Superior temporal gyrus (tissue), 1 donor: ENCODE measurements at regions not wholly inside any gene's neighbourhood (a gene's known extent, or its start where the extent isn't known, plus 50 kb on each side); places are given as distances from the start of the nearest gene placed in this dataset.

ENCODE experiments used
- DNase-seq: peaks from one replicate; pipeline ENCODE4 v3.0.0-alpha.2; 2016; ENCODE audit errors: extremely low spot score

DNA sequence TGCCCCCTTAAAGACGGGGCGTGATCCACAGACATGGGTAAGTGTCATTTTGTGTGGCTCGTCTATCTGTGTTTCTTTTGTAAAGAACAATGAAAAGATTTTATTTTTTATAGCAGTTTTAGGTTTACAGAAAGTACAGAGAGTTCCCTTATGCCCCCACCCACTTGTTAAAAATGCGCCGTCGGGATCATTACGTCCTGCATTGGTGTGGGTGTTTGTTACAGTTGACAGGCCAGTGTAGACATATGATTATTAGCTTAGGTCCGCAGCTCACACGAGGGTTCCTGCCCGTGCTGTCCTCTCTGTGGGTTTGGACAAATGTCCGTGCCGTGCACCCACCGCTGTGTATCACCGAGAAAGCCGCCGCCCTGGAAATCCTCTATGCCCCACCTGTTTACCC, 50.5 kb downstream of the RGS12 start:
- no peak for DNase-seq

DNA sequence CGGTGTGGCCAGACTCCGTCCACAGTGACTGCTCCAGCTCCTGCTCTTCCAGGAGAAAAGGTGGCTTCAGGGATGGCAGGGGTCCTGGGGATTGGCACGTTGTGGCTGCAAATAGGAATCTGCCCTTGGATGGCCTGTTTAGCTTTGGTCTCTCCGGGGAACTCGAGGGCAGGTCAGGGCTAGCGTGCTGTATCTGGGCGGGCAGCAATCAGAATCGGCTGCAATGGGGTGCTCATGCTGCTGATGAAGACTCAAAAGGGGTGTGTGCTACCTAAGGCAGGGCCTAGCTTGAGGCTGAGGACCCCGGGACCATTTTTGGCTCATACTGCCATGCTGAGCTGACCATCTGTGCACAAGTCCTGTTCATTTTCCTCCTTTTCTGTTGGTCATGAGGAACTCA, 51.3 kb downstream of the RGS12 start:
- no peak for DNase-seq

DNA sequence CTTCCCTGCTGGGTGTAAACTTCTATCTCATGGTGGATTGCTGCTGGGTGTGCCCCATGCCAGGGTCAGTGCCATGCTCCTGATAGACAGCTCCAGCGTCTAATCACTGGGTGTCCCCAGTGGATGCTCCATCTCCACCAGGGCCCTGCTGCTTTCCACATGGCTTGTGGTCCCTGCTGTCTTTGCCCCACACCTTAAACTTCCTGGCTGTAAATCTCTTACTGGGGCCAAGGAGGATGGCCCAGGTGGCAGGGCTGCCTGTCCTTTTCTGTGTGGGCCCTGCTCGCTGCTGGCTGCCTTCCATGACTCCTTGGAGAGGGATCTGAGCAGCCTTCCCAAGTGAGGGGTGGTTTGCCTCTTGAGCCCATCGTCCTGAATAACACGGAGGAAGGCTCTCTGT, 51.8 kb downstream of the RGS12 start:
- DNase-seq: no peak

DNA sequence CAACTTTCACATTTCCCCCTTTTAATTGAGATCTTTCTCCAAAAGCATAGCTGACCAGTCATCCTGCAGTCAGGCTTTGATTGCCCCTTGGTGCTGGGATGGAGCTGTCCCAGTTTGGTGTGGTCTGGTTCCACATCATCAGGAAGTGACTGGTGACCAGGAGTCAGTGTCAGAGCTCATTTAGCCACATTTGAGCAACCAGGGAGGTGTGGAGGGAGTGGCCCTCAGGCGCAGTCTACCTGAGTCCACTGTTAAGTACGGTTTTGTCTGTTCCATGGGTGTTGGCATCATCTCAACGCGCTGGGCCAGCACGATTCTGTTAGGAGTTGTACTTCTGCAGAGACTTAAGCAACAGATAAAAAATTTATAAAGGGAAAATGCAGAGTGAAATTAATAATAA, 52.6 kb downstream of the RGS12 start:
- no peak for DNase-seq

DNA sequence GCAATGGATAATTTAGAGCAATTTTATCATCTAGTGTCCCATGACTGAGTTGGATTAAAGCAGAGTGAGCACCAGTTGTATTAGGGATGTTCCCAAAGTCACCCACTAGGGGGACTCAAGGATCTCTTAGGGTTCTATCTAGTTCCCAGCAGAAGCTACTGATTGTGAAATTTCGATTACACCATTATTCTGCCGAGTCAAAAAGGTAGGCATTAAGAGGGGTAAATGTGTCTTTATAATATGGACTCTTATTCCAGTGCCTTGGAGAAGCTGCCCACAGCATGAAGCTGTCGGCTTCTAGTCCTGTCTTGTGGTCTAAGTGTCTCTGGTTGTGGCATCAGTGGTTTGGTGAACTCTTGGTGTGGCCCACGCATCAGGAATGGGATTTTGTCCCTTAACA, 53.3 kb downstream of the RGS12 start:
- peak; percentile 93 for DNase-seq

DNA sequence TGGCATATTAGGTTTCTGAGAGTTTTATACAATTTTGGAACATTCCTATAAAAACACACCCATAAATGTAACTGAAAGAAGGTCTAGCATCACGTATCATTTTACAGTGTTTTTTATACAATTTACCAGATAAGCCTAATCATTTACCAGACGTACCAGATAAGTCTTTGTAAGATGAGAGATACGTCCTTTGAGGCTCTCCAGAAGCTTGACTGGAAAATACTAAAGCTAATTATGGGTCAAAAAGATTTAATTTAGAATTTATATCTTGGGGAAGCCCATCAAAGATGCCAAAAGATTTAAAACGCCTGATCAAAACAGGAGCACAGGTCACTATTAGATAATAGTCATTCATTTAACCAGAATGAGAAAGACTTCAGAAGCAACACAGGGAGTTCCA, 55.0 kb downstream of the RGS12 start:
- DNase-seq: no peak

DNA sequence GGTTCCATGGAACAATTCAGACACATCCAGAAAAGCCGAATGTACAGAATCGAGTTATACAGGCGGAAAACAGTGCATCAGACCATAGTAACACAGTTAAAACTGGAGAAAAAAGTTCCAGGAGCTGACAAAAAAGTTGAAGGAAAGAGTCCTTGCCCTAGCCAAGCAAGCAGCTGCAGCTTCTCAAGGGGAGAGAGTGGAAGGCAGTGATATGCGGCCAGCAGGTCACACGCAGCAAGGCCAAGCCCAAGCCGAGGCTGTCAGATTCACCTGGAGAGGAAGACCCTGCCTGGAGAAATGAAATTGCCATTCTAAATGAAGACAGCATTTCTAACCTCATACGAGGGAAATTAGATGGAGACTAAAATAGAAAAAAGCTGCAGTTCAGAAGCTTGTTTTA, 55.8 kb downstream of the RGS12 start:
- DNase-seq: no peak

DNA sequence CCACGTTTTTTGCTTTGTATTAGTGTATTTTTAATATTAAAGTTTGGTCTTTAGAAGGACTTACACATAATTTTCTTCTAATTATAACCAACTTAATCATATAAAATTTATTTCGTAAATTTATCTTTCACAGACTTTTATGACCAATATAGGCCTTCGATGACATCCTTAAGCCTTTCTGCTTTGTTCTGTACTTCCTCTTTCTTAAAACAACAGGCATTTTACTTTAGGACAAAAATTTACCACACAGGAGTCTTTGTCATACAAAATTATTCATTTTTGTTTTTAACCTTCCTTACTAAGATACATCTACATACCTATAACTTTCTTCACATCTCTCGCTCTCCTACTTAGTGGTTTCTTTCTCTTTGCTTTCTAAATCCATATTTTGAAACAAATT, 56.3 kb downstream of the RGS12 start:
- DNase-seq: no peak

DNA sequence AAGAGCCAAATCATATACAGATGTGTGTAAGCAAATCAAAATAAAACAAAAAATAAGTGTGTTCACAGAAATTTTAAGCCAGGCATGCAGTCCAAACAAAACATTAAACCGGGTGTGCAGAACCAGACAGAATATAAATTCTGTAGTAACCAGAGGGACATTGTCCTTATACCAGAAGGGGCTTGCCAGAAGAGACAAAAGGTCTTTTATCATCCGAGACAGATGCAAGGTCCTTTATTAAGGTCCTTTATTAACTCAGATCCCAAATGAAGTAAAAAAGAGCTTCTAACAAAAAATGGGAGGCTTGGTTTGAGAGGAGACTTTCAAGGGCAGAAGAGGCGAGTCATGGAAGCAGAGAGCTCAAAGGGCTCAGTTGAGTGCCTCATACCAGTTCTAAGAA, 59.2 kb downstream of the RGS12 start:
- DNase-seq: no peak

DNA sequence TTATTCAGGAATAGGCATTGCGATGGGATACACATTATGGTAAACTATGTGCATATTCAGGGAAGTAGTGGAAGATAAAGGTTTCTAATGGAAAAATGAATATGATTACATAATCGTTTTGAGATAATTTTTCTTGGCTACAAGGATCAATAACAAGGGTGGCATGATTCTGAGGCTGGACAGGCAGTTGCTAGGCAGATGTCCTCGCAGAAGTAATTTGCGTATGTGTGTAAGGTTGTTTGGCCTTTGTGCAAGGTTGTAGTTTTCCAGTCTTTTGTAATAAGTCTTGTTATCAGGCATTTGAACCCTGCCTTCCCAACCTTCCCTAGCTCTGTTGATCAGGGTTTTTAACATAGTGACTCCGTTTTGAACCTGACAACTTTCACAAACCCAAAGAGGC, 59.7 kb downstream of the RGS12 start:
- no peak for DNase-seq

DNA sequence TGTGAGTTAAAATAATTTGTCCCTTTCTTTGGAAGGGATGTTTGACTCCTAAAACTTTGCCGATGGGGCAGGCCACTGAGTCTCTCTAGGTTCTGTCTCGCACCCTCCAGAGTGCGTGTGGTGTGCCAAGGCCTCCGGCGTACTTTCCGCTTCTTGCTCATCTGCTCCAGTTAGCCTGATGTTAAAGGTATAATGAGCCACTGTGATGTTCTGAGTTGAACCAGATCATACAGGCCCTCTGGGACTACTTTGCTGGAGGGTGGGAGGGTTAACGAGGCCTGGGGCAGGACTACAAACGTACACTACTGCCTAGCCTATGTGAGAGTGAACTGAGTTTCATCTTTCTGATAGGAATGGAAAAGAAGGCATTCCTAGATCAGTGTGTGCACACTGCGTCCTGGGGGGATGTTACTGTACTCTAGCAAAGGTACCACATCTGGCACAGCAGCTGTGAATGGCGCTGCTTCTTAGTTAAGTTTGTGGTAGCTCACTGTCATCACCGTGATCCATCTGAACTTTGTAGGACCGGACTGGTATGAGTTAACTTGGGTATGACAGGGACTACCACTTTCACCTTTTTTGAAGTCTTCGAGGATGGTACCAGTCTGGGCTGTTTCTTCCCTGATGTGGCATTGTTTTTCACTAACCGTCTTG, 60.2 kb downstream of the RGS12 start:
- DNase-seq: no peak

DNA sequence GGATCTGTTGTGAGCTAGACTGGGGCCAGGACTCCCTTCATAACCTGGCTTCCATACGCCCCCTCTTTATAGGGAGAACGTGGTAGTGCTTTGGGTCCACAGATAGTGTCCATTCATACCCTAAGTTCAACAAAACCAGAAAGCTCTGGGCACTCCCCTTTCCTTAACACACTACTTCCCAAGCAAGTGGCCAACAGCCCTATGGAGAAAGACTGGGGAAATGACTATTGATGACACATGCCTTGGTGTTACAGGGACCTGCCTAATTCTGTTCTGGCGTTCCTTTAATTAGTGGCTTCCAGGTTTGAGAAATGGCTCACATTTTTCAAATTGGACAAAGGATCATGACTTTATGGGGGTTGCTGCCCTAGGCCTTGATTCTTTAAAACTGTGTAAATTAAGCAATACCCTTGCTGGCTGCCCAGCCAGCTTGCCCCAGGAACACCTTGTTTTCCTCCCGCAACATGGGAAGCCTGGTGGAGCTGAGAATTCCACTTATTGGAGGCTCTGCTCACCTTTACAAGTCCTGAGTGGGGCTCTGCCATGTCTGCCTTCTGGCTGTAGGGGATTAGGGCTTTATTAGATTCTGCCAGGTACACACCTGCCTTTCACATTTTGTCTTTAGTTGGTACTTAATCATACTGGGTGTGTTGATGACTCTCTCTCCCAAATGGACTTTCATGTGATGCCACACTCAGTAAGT, 61.1 kb downstream of the RGS12 start:
- DNase-seq: no peak

DNA sequence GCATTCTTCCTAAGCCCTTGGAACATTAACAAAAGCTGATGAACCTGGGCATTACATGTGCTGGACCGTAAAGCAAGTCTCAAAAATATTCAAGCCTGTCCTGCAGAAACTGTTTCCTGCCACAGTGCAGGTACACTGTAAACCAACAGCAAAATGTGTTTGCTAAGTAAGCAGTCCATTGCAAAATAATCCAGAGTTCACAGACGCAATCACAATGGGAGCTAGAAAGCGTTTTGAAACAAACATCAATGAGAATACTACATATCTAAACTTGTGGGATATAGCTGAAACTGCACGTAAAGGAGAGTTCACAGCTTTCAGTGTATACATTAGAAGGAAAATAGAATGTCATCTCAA, 61.6 kb downstream of the RGS12 start:
- DNase-seq: no peak

DNA sequence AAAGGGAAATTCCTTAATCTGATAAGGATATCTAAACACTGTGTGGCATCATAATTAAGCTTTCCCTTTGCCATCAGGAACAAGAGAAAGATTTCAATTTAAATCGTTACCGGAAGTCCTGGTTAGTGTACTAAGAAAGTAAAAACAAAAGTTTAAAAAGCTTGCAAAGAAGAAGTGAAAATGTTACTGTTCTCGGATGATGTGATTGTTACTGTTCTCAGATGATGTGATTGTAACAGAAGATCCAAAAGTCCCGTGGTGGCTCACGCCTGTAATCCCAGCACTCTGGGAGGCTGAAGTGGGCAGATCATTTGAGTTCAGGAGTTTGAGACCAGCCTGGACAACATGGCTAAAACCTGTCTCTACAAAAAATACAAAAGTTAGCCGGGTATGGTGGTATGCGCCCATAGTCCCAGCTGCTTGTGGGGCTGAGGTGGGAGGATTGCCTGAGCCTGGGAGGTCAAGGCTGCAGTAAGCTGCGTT, 62.5 kb downstream of the RGS12 start:
- DNase-seq: no peak

DNA sequence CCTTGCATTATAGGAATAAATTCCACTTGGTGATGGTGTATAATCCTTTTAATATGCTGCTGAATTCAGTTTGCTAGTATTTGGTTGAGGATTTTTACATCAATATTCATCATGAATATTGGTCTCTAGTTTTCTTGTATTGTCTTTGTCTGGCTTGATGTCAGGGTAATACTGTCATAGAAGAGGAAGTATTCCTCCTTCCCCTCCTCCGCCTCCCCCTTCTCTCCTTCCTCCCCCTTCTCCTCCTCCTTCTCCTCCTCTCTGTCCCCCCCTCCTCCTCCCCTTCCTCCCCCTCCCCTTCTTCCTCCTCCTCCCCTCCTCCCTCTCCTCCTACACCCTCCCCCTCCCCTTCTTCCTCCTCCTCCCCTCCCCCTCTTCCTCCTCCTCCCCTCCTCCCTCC, 65.8 kb downstream of the RGS12 start:
- DNase-seq: no peak

DNA sequence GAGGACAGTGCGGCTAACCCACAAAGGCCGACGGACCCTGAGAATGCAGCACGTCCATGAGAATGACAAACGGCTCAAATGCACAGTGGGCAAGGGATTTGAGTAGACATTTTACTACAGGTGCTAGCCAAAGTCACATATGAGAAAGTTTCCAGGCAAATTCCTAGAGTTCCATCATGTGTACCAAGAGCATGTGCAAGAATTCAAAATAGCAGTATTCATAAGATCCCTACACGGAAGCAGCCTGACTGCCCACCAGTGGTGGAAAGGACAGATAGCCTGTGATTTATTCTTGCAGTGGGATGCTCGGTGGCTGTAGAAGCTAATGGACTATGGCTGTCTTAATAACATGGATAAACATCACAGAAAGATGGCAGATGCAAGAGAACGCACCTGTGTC, 68.0 kb downstream of the RGS12 start:
- DNase-seq: no peak

DNA sequence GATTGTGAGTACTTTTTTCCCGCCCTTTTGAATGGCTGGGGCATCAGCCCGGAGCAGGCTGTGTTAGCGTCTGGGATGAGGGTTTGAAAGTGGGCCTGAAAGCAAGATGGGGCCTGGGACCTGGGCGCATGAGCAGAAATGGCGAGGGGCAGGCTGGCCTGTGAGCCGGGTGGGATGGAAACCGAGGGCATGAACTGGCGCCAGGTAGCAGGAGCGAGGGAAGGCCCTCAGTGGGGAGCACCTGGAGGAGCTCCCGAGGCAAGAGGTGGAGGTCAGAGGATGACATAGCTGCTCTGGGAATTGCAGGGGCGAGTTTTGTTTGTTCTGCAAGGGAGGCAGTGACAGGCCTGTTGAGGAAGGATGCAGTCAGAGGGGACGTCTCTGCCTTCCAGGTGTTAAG, 68.6 kb downstream of the RGS12 start:
- DNase-seq: no peak

DNA sequence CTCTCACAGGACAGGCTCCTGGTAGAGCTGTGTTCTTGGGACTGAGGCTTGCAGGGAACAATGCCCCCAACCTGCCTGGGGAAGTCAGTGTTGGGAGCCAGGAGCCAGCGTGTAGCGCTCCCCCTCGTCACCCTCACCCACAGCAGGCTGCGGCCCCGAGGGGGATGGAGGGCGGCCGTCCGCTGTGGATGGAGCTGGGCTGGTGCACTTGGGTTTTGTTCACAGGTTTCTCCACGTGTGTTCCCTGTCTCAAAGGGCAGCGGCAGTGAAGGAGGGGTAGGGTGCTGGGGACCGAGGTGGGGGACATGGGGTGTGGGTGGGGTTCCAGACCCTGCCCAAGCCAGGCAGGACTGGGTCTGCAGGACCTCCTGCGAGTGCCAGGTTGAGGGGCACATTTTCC, 69.1 kb downstream of the RGS12 start:
- DNase-seq: no peak

DNA sequence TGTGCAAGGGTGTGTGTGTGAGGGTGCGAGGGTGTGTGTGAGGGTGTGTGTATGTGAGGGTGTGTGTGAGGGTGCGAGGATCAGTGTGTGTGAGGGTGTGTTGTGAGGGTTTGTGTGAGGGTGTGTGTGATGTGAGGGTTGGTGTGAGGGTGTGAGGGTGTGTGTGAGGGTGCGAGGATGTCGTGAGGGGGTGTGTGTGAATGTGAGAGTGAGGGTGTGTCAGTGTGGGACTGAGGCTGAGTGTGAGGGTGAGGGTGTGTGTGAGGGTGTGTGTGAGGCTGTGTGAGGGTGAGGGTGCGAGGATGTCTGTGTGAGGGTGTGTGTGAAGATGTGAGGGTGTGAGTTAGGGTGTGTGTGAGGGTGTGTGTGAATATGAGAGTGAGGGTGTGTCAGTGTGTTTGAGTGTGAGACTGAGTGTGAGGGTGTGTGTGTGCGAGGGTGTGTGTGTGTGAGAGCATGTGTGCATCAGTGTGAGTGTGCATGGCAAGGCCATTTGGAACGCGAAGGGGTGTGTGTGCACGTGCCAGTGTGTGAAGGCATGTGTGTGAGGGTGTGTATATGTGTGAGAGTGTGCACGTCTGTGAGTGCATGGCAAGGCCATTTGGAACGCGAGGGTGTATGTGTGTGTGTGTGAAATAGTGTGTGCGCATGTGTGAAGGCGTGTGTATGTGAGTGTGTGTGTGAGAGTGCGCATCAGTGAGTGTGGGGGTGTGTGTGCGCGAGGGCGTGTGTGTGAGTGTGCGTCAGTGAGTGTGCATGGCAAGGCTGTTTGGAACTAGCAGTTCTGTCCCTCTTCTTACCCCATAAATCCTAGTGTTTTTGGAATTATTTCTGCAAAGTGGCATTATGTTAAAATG, 69.8 kb downstream of the RGS12 start:
- no peak for DNase-seq

DNA sequence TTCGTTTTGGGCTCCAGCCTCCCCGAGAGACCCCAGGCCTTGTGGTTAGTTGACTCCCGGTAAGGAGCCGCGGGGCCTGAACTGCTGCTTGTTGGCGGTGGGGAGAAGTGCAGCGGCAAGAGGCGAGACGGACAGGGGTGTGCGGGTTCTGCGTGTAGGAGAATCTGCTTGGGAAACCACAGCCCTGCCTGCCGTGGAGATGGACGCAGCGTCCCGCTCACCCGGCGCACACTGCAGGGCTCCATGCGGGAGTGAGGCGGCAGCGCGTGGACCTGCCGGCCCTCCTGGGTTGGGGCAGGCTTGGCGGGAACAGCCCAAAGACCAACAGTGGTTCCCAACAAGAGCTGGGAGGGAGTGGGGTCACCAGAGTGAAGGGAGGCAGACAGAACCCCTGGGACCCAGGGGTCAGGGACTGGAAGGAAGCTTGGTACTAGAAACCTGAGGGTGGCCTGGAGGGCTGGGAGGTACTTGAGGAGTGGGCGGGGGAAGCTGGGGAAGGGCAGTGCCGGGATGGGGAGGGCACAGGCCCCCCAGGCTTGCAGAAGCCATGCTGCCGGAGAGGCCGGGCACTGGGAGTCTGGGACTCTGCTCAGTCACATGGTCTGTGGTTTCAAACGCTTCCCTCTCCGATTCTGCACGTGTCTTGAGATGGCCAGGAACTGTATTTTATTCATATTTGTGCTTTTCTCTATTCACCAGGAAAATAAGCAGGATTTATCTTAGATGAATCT, 70.8 kb downstream of the RGS12 start:
- DNase-seq: no peak

DNA sequence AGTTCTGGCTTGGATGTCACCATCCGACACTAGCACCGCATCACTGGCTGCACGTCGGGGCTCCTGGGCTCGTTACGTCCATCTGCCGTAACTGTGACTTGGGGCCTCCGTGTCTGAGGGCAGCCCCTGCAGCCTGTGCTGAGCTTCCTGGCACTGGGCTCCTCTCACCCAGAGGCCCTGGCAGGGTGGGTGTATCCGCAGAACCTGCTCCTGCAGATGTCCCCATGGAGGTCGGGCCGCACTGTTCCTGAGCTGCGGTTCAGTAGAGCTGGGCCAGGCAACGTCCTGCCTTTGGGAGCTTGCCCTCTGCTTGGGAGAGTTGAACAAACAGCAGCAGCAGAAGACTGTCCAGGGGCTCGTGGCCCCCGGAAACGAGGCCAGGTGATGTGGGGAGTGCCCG, 71.4 kb downstream of the RGS12 start:
- DNase-seq: no peak

DNA sequence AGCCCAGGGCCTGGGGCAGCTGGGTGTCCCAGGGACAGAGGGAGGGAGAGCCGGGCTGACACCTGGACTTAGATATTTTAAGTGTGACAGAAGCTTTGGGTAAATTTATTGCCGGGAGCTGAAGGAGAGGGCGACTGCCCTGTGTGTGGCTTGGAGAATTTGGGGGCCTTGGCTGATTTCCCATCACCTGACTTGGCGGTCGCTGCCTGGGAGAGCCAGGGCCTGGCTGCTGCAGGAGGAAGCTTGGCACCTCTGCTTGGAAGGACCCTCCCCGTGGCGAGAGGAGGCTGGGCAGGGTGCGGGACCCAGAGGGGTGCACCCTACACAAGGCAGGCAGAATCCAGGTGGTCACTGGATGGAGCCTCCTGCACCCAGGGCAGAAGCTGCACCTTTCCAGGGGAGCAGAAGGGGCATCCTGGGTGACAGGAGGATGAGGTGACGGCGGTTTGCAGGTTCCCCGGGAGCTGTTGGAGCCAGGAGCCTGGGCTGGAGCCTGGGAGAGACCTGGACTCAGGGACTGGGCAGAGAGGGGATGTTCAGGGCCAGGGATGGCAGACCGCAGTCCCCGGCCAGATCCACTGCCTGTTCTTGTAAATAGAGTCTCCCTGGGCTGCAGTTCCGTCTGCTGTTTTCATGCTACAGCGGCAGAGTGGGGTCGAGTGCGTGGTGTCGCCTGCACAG, 72.0 kb downstream of the RGS12 start:
- no peak for DNase-seq
